Muscle layer of duodenum (tissue), 2 donors: ENCODE measurements at regions not wholly inside any gene's neighbourhood (a gene's known extent, or its start where the extent isn't known, plus 50 kb on each side); places are given as distances from the start of the nearest gene placed in this dataset.

Source experiments
- H3K27ac ChIP-seq: one replicate; pipeline ENCODE4 v1.7.0; 2013; ENCODE audit warnings: mild to moderate bottlenecking, low read length
- H3K27me3 ChIP-seq: one replicate; pipeline ENCODE4 v1.7.0; 2013; ENCODE audit warnings: low read depth, mild to moderate bottlenecking, control low read depth, low read length
- H3K36me3 ChIP-seq, 2 donors: one replicate each; pipeline ENCODE4 v1.7.0; 2013; ENCODE audit warnings: low read length in 2 of 2, control low read depth in 1 of 2, mild to moderate bottlenecking in 1 of 2; ENCODE audit not compliant: insufficient read depth in 2 of 2, control insufficient read depth in 1 of 2
- H3K4me1 ChIP-seq, 2 donors: one replicate each; pipeline ENCODE4 v1.7.0; 2013; ENCODE audit warnings: low read length in 2 of 2, mild to moderate bottlenecking in 2 of 2, control low read depth in 1 of 2, moderate library complexity in 1 of 2; ENCODE audit not compliant: insufficient read depth in 2 of 2, control insufficient read depth in 1 of 2
- H3K4me3 ChIP-seq, 2 donors: one replicate each; pipeline ENCODE4 v1.7.0; 2013; ENCODE audit warnings: low read length in 2 of 2, low read depth in 1 of 2, mild to moderate bottlenecking in 1 of 2
- H3K9me3 ChIP-seq, 2 donors: one replicate each; pipeline ENCODE4 v1.7.0; 2013; ENCODE audit warnings: low read length in 2 of 2, control low read depth in 1 of 2, mild to moderate bottlenecking in 1 of 2; ENCODE audit not compliant: control insufficient read depth in 1 of 2
- donor health status: healthy.

GRCh38 chr2:128436479-128437203 is 118.0 kb upstream of the HS6ST1 start:
- no peak overlapping the region for H3K4me3 ChIP-seq
- no peaks in the 10 kb centered on the region for H3K27me3 ChIP-seq
- no peaks in the 10 kb centered on the region for H3K9me3 ChIP-seq
- H3K4me1 ChIP-seq = no peaks in the 10 kb centered on the region
- H3K27ac ChIP-seq = no peak overlapping the region
- no peaks in the 10 kb centered on the region for H3K36me3 ChIP-seq

- no peaks in the 10 kb centered on the region for H3K27me3 ChIP-seq
- H3K4me3 ChIP-seq = no peak overlapping the region
- no peaks in the 10 kb centered on the region for H3K36me3 ChIP-seq
- H3K27ac ChIP-seq = no peak overlapping the region
- H3K9me3 ChIP-seq = no peaks in the 10 kb centered on the region
- H3K4me1 ChIP-seq = no peaks in the 10 kb centered on the region
Measured at GRCh38 chr2:128437204-128437565, 118.5 kb upstream of the HS6ST1 start.

- Histone ChIP-seq H3K36me3 (no peaks in the 10 kb centered on the region), H3K4me1 (peaks cover 0 to 4% of the 10 kb centered on the region in 2 donors), H3K27me3 (no peaks in the 10 kb centered on the region), H3K9me3 (no peaks in the 10 kb centered on the region), H3K4me3 (no peak overlapping the region), H3K27ac (no peak overlapping the region)
Measured at GRCh38 chr2:128438091-128438490, 119.4 kb upstream of the HS6ST1 start.

- no peaks in the 10 kb centered on the region for H3K36me3 ChIP-seq
- no peaks in the 10 kb centered on the region for H3K27me3 ChIP-seq
- H3K27ac ChIP-seq = no peak overlapping the region
- no peaks in the 10 kb centered on the region for H3K9me3 ChIP-seq
- peaks cover 0 to 4% of the 10 kb centered on the region in 2 donors for H3K4me1 ChIP-seq
- H3K4me3 ChIP-seq = no peak overlapping the region
Measured at GRCh38 chr2:128438586-128438985, 119.9 kb upstream of the HS6ST1 start.

- peaks cover 0 to 4% of the 10 kb centered on the region in 2 donors for H3K4me1 ChIP-seq
- no peak overlapping the region for H3K27ac ChIP-seq
- no peaks in the 10 kb centered on the region for H3K36me3 ChIP-seq
- H3K4me3 ChIP-seq = no peak overlapping the region
- H3K27me3 ChIP-seq = no peaks in the 10 kb centered on the region
- H3K9me3 ChIP-seq = no peaks in the 10 kb centered on the region
Measured at GRCh38 chr2:128439031-128439790, 120.5 kb upstream of the HS6ST1 start.

- no peaks in the 10 kb centered on the region for H3K27me3 ChIP-seq
- H3K4me3 ChIP-seq = no peak overlapping the region
- H3K9me3 ChIP-seq = no peaks in the 10 kb centered on the region
- peaks cover 0 to 4% of the 10 kb centered on the region in 2 donors for H3K4me1 ChIP-seq
- H3K27ac ChIP-seq = no peak overlapping the region
- H3K36me3 ChIP-seq = no peaks in the 10 kb centered on the region
Measured at GRCh38 chr2:128439791-128440665, 121.4 kb upstream of the HS6ST1 start.

- H3K4me3 ChIP-seq = no peak overlapping the region
- no peaks in the 10 kb centered on the region for H3K27me3 ChIP-seq
- H3K27ac ChIP-seq = no peak overlapping the region
- peaks cover 0 to 4% of the 10 kb centered on the region in 2 donors for H3K4me1 ChIP-seq
- H3K9me3 ChIP-seq = no peaks in the 10 kb centered on the region
- no peaks in the 10 kb centered on the region for H3K36me3 ChIP-seq
Measured at GRCh38 chr2:128440666-128441340, 122.1 kb upstream of the HS6ST1 start.

- no peak overlapping the region for H3K27ac ChIP-seq
- peaks cover 0 to 4% of the 10 kb centered on the region in 2 donors for H3K4me1 ChIP-seq
- no peaks in the 10 kb centered on the region for H3K36me3 ChIP-seq
- no peaks in the 10 kb centered on the region for H3K27me3 ChIP-seq
- no peaks in the 10 kb centered on the region for H3K9me3 ChIP-seq
- no peak overlapping the region for H3K4me3 ChIP-seq
Measured at GRCh38 chr2:128441341-128442052, 122.8 kb upstream of the HS6ST1 start.

GRCh38 chr2:128442053-128442751 is 123.5 kb upstream of the HS6ST1 start:
- H3K27ac ChIP-seq = no peak overlapping the region
- H3K27me3 ChIP-seq = no peaks in the 10 kb centered on the region
- H3K36me3 ChIP-seq = no peaks in the 10 kb centered on the region
- H3K4me3 ChIP-seq = no peak overlapping the region
- no peaks in the 10 kb centered on the region for H3K9me3 ChIP-seq
- peaks cover 0 to 4% of the 10 kb centered on the region in 2 donors for H3K4me1 ChIP-seq

- no peak overlapping the region for H3K4me3 ChIP-seq
- no peaks in the 10 kb centered on the region for H3K27me3 ChIP-seq
- H3K36me3 ChIP-seq = no peaks in the 10 kb centered on the region
- H3K27ac ChIP-seq = no peak overlapping the region
- no peaks in the 10 kb centered on the region for H3K9me3 ChIP-seq
- peaks cover 0 to 4% of the 10 kb centered on the region in 2 donors for H3K4me1 ChIP-seq
Measured at GRCh38 chr2:128442891-128443302, 124.2 kb upstream of the HS6ST1 start.
